NCI-H2029 treated with DMSO at 0.1 percent for 48 hours (cell line): ENCODE measurements at regions not wholly inside any gene's neighbourhood (a gene's known extent, or its start where the extent isn't known, plus 50 kb on each side); places are given as distances from the start of the nearest gene placed in this dataset.
A peak's percentile ranks its signal among the peaks of the same experiment; 100 is the strongest.
"Not testable (repeated sequence)": the region's sequence is repeated elsewhere in the genome, so short reads cannot be mapped to it uniquely, and the experiment has no call there.

Source experiments
- DNase-seq: peaks from one replicate; lab custom pipeline; 2025; lab: John Stamatoyannopoulos, UW

DNA sequence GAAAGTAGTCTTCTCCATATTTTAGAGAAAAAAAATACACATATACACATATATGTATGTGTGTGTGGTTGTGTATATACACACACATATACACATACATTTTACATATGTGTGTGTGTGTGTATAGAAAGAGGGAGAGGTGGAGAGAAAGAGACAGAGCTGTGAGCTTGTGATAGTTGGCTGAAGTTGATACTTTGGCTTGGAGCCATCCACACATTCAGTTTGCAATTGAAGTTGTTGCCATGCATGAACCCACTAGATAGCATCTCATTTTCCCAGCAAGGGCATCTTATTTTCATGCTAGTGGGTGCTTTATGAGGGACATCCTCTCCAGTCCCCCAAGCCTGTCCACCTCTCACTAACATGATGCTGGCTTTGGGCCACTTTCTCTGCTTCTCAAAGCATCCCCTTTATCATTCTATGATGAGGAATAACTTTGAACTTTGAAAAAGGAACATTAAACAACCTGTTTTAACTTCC, 228.6 kb downstream of the ZNF621 start:
- DNase-seq, result no peak

GRCh38 chr3:40753951-40754350, 229.2 kb downstream of the ZNF621 start:
- DNase-seq, result no peak

GRCh38 chr3:40754994-40755393, 230.2 kb downstream of the ZNF621 start:
- no peak for DNase-seq

GRCh38 chr3:40756500-40756899, 231.7 kb downstream of the ZNF621 start:
- DNase-seq, result no peak

DNA sequence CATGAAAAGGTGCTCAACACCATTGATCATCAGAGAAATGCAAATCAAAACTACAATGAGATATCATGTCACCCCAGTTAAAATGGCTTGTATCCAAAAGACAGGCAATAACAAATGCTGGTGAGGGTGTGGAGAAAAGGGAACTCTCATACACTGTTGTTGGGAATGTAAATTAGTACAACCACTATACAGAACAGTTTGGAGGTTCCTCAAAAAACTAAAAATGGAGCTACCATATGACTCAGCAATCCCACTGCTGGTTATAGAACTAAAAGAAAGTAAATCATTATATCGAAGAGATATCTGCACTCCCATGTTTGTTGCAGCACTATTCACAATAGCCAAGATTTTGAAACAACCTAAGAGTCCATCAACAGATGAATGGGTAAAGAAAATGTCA, 238.0 kb downstream of the ZNF621 start:
- not testable (repeated sequence) for DNase-seq

- DNase-seq, result no peak
Observed at GRCh38 chr3:40763807-40764206, 239.0 kb downstream of the ZNF621 start.

DNA sequence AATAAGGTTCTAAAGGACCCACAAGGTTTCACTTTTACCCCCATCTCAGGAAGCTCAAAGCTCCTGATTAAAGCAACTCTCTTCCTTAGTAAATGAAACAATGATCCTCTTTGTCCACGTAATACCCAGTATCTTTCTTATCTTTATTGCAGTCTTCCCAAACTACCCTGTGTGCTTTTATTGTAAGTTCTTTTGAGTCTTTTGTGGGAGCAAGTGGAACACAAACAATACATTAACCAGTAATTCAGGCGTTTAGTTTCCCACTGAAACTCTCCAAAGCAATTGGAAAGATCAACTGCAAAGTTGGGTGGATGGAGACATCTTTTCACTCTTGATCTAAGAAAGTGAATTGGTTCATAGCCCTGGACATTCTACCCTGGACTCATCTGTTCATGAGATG, 240.0 kb downstream of the ZNF621 start:
- DNase-seq, result no peak

- no peak for DNase-seq
Observed at GRCh38 chr3:40765884-40766283, 241.1 kb downstream of the ZNF621 start.

GRCh38 chr3:40766396-40766795, 241.6 kb downstream of the ZNF621 start:
- DNase-seq, result no peak

- DNase-seq, result no peak
Observed at GRCh38 chr3:40768046-40768445, 243.3 kb downstream of the ZNF621 start.

- no peak for DNase-seq
Observed at GRCh38 chr3:40768536-40768935, 243.8 kb downstream of the ZNF621 start.

DNA sequence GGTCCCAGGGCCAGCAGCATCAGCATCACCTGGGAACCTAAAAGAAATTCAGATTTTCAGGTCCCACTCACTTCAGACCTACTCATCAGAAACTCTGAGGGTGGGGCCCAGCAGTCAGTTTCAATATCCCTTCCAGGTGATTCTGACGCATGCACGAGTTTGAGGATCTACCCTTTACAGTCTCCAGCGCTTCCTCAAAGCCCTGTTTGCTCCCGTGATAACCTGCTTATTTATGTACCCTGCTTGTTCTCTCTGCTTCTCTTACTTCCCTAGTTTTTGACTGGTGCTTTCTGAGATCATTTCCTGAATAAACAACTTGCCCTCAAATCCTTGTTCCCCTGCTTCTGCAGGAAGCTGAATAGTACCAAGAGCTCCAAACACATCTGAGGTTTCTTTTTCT, 245.3 kb downstream of the ZNF621 start:
- no peak for DNase-seq

- DNase-seq, result no peak
Observed at GRCh38 chr3:40771112-40771511, 246.4 kb downstream of the ZNF621 start.

DNA sequence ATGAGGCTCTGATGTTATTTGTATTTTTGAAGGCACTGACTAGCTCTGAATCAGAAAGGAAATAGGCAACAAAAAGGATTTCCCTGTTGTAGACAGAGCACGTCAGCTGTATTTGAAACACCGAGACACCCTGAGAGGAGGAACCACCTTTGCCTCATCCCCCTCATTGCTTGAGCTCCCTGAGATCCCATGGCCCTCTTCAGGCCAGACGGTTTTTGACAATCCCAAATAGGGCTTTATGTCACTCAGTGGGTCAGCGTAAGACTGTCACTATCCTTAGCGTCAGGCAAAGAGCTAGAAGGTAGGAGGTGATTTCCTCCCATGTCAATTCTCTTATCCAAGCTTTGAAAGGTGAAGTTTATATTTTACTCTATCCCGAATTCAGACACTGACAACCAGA, 254.3 kb downstream of the ZNF621 start:
- no peak for DNase-seq

- peak; percentile 89 for DNase-seq
Observed at GRCh38 chr3:40780291-40780924, 255.6 kb downstream of the ZNF621 start.

GRCh38 chr3:40780925-40781406, 256.2 kb downstream of the ZNF621 start:
- DNase-seq, result peak; percentile 89

GRCh38 chr3:40782111-40782721, 257.5 kb downstream of the ZNF621 start:
- DNase-seq, result no peak

- no peak for DNase-seq
Observed at GRCh38 chr3:40790746-40791145, 266.0 kb downstream of the ZNF621 start.

- DNase-seq, result no peak
Observed at GRCh38 chr3:40793730-40794129, 269.0 kb downstream of the ZNF621 start.

DNA sequence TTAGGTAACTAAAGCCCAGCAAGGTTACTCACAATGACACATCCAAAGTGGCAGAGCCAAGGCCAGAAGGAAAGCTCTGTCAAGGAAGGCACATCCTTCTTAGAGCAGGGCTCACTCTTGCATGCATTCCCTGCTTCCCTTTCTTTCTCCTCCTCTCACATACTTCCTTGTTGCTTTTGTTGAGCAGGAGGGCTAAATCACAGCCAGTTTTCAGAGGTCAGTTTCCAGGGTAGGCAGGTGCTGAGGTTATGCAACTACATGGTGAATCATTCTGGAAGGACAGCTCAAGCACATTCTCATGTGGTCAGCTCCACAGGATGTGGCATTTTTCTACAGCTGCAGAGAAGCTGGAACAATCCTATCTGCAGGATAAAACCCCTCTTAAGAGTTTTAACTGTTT, 275.6 kb downstream of the ZNF621 start:
- DNase-seq, result peak; percentile 11

DNA sequence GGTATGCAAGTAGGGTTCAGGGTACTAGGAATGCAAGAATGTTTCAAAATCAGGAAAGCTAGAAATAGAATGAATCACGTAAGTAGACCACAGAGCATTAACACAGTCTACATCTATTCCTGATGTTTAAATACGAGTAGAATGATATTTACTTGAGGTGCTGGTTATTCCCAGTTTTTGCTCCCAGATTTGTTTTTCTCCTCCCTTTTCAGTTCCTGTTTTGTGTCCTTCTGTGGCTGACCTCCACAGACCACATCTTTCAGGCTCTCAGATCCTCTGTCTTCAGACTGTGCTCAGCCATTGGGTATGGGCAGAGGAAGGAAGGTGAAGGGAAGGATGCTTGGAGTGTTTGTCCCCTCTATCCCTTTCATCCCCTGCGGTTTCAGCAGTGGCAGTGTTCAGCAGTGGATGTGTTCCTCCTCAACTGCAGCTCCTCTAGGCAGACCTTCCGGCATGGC, 276.6 kb downstream of the ZNF621 start:
- no peak for DNase-seq

DNA sequence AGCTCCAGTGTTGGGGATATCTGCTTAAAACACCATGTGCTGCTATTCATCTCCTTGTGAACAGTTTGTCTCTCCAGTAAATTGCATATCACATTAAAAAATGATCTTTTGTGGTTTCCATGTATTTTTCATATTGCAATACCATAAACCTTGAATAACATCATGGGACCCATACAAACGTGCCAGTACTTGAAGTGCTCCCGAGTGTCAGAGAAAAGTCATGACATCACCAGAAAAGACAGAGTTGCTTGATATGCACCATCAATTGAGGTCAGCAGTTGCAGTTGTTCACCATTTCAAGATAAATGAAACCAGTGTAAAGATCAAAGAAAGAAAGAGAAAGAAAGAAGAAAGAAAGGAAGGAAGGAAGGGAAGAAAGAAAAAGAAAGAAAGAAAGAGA, 278.6 kb downstream of the ZNF621 start:
- no peak for DNase-seq

DNA sequence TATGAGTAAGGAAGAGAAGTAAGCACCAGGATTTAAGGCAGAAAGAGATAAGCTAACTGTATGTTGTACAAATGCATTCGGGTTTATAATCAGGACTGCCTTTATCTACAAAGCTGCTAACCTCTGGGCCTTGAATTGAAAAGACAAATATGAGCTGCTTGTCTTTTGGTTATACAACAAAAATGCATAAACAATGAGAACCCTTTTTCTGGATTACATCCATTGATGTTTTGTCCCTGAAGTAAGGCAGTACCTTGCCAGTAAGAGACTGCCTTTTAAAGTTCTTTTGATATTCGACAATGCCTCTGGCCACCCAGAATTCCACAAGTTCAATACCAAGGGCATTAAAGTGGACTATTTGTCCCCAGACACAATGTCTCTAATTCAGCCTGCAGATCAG, 280.7 kb downstream of the ZNF621 start:
- DNase-seq, result no peak

- DNase-seq, result no peak
Observed at GRCh38 chr3:40810813-40811212, 286.1 kb downstream of the ZNF621 start.
